Heart left ventricle (tissue), 16 donors: ENCODE measurements at regions not wholly inside any gene's neighbourhood (a gene's known extent, or its start where the extent isn't known, plus 50 kb on each side); places are given as distances from the start of the nearest gene placed in this dataset.

Source experiments
- ATAC-seq, 4 donors: fragments of 200-7000 bp; cut with Tn5 transposase; one replicate each; pipeline ENCODE4 v1.9.1; 2020 to 2022; ENCODE audit warnings: moderate library complexity in 4 of 4, mild to moderate bottlenecking in 3 of 4, moderate number of reproducible peaks in 1 of 4
- DNase-seq, 5 donors: peaks; one replicate each; pipeline ENCODE4 v3.0.0-alpha.2; 2020
- H3K27ac ChIP-seq, 12 donors: fragments of 200-600 bp; sonication (generic) in 4 of 12; one replicate each; pipeline versions ENCODE4 v1.5.0 to v1.8.0; 2016 to 2022; ENCODE audit warnings: mild to moderate bottlenecking in 2 of 12
- H3K27me3 ChIP-seq, 9 donors: fragments of 200-600 bp; sonication (generic) in 2 of 9; one replicate each; pipeline versions ENCODE4 v1.5.1 to v1.8.0; 2016 to 2022; ENCODE audit warnings: mild to moderate bottlenecking in 3 of 9
- H3K36me3 ChIP-seq, 9 donors: fragments of 200-600 bp; sonication (generic) in 2 of 9; one replicate each; pipeline versions ENCODE4 v1.5.0 to v1.8.0; 2018 to 2022; ENCODE audit warnings: mild to moderate bottlenecking in 2 of 9
- H3K4me1 ChIP-seq, 12 donors: fragments of 200-600 bp; sonication (generic) in 4 of 12; one replicate each; pipeline versions ENCODE4 v1.5.0 to v1.8.0; 2016 to 2022; ENCODE audit warnings: mild to moderate bottlenecking in 3 of 12
- H3K4me3 ChIP-seq, 12 donors: fragments of 200-600 bp; sonication (generic) in 4 of 12; one replicate each; pipeline versions ENCODE4 v1.5.0 to v1.8.0; 2017 to 2022; ENCODE audit warnings: mild to moderate bottlenecking in 9 of 12, moderate library complexity in 4 of 12
- H3K9me3 ChIP-seq, 12 donors: fragments of 200-600 bp; sonication (generic) in 4 of 12; one replicate each; pipeline versions ENCODE4 v1.5.0 to v1.8.0; 2016 to 2022; ENCODE audit warnings: mild to moderate bottlenecking in 1 of 12
- POLR2A ChIP-seq, 2 donors: fragments of 450-650 bp; IDR thresholded peaks; one replicate each; pipeline ENCODE4 v1.6.1; 2017; ENCODE audit warnings: antibody characterized with exemption in 2 of 2, mild to moderate bottlenecking in 2 of 2, moderate library complexity in 2 of 2
- WGBS, 4 donors: extraction: QIAGEN DNeasy Blood & Tissue Kit in 2 of 4; methylation state at CpG; one replicate each; pipeline versions ENCODE4 v1.1.5 to v1.1.7; 2013 to 2018; 5-methylcytosine and 5-hydroxymethylcytosine counted together
- intact Hi-C, 10 donors: fragments of 100-400 bp; cut with DNase I; formaldehyde crosslinking; loops; one replicate each; pipeline versions ENCODE4 v1.11.1 to v1.14.2; 2022
- TF ChIP-seq, protein P1 (sequence below), 12 donors: fragments of 200-600 bp; sonication (generic) in 4 of 12; IDR thresholded peaks; one replicate each; pipeline versions ENCODE4 v1.5.0 to v1.8.0; 2018 to 2022; ENCODE audit warnings: antibody characterized with exemption in 12 of 12, mild to moderate bottlenecking in 5 of 12
- donor health status: ischemic (EF 13 %, LVEDD 7.1; RV severe dilation, severe dysfunction).
- donor health status: healthy with polysubstance abuse.
- donor health status: DM: no; HTN: yes; CAD: no.
- donor health status: DM: no; HTN: no; CAD: no.
- donor health status: ischemic (EF 25% LVEDD 6.9; RV normal size, moderate dysfunction).
- donor health status: ischemic (EF 25% LVEDD 5.7; RV mildly dilated, moderate dysfunction).
- donor health status: healthy.
- donor health status: DM: yes; HTN: yes; CAD: no.
- donor health status: ischemic (EF 35%, LVEDD 5.7; RV mildly dilated, moderate dysfunction).
- donor health status: nonischemic (EF 11% LVEDD 7.7; RV severe dilation, severe dysfunction).
- donor health status: DM: yes; HTN: yes; CAD: no.
- donor health status: PGD.
- donor health status: ischemic (EF 29% LVEDD 5.4; RV normal size, mild dysfunction).
- donor health status: nonischemic (EF 23%, LVEDD 6.1; RV moderate dilation, normal function).

DNA sequence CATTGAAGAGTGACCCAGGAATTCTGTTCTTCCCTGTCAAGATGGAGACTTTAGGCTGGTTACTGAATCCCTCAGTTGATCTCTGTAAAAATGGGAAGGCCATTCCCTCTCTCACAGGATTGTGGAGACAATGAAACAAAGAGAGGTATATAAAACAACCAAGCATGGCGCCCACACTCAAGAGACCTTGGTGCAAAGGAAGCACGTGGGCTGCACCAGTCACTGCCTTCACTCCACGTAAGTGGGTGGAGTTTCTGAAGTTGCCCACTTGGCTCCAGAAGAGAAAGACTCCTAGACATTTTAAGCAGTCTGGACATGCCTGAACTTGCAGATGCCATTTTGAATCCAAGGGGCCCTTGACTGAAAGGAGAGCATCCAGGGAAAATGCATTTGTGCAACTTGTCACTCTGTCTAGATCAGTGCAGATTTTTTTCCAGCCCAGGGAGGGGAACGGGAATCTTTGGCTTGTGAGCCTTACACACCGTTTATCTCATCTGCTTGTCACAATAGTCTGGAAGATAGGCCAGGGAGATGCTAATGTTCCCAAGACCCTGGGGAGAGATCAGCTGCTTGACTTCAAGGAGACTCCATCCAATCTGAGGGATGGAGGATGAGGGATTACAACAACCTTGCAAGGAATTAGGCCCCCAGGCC is 96.9 kb upstream of the TBX3 start:
- H3K4me1 ChIP-seq: peaks cover 0 to 4% (median 0%) of the 10 kb centered on the region in 12 donors
- no peaks in the 10 kb centered on the region for H3K36me3 ChIP-seq
- 58 to 79% (median 66%) methylated on average over 5 of the region's 5 CpGs for WGBS, 4 donors
- no peak overlapping the region for H3K27ac ChIP-seq
- H3K27me3 ChIP-seq: no peaks in the 10 kb centered on the region
- no peak for DNase-seq
- H3K9me3 ChIP-seq: no peaks in the 10 kb centered on the region
- TF ChIP-seq POLR2A (IDR thresholded peaks at IDR 0.05): no peak
- TF ChIP-seq, protein P1, sequence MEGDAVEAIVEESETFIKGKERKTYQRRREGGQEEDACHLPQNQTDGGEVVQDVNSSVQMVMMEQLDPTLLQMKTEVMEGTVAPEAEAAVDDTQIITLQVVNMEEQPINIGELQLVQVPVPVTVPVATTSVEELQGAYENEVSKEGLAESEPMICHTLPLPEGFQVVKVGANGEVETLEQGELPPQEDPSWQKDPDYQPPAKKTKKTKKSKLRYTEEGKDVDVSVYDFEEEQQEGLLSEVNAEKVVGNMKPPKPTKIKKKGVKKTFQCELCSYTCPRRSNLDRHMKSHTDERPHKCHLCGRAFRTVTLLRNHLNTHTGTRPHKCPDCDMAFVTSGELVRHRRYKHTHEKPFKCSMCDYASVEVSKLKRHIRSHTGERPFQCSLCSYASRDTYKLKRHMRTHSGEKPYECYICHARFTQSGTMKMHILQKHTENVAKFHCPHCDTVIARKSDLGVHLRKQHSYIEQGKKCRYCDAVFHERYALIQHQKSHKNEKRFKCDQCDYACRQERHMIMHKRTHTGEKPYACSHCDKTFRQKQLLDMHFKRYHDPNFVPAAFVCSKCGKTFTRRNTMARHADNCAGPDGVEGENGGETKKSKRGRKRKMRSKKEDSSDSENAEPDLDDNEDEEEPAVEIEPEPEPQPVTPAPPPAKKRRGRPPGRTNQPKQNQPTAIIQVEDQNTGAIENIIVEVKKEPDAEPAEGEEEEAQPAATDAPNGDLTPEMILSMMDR (IDR thresholded peaks at IDR 0.05): no peak
- no peak overlapping the region for H3K4me3 ChIP-seq
- intact Hi-C loops: no loop called here
- ATAC-seq: no peak

DNA sequence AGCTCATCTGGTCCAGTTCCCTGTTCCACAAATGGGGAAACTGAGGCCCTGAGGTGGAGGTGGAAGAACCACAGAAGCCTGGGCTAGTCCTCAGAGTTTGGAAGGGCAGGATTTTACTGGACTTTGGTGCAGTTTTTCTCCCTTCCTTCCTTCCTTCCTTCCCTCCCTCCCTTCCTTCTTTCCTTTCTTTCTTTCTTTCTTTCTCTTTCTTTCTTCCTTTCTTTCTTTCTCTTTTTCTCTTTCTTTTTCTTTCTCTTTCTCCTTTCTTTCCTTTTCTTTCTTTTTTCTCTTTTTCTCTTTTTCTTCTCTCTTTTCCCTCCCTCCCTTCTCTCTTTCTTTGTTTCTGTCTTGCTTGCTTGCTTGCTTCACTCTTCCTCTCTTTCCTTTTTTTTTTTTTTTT is 95.7 kb upstream of the TBX3 start:
- TF ChIP-seq POLR2A (IDR thresholded peaks at IDR 0.05): no peak
- TF ChIP-seq, protein P1 (IDR thresholded peaks at IDR 0.05): no peak
- no peak for ATAC-seq
- Histone ChIP-seq H3K27ac (no peak overlapping the region), H3K36me3 (no peaks in the 10 kb centered on the region), H3K4me1 (peaks cover 0 to 4% (median 0%) of the 10 kb centered on the region in 12 donors), H3K9me3 (no peaks in the 10 kb centered on the region), H3K4me3 (no peak overlapping the region), H3K27me3 (no peaks in the 10 kb centered on the region)
- intact Hi-C loops: no loop called here
- no peak for DNase-seq

DNA sequence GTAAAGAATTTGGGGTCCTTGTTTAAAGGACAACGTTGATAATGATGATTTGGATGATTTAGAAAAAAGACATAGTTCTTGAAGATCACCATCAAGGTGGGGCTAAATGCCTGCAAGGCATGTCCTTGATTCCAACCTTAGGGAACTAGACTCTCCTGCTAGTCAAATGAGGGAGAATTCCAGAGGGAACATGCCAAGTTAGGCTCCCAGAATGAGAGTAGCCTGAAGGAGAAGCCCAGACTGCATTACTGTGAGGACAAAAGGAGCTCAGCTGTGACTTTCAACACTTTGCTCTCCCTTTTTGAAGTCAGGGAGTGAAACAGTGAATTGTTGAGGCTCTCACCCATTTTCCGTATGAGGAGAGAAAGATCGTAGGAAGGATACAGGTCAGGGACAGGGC is 95.2 kb upstream of the TBX3 start:
- TF ChIP-seq, protein P1 (IDR thresholded peaks at IDR 0.05): no peak
- no peak for TF ChIP-seq POLR2A (IDR thresholded peaks at IDR 0.05)
- H3K36me3 ChIP-seq: no peaks in the 10 kb centered on the region
- H3K27ac ChIP-seq: no peak overlapping the region
- H3K4me1 ChIP-seq: peaks cover 0 to 4% (median 0%) of the 10 kb centered on the region in 12 donors
- intact Hi-C loops: no loop called here
- DNase-seq (no peak), ATAC-seq (no peak)
- no peak overlapping the region for H3K4me3 ChIP-seq
- no peaks in the 10 kb centered on the region for H3K9me3 ChIP-seq
- WGBS, 4 donors: 81 to 86% (median 82%) methylated on average over 3 of the region's 3 CpGs
- H3K27me3 ChIP-seq: no peaks in the 10 kb centered on the region

DNA sequence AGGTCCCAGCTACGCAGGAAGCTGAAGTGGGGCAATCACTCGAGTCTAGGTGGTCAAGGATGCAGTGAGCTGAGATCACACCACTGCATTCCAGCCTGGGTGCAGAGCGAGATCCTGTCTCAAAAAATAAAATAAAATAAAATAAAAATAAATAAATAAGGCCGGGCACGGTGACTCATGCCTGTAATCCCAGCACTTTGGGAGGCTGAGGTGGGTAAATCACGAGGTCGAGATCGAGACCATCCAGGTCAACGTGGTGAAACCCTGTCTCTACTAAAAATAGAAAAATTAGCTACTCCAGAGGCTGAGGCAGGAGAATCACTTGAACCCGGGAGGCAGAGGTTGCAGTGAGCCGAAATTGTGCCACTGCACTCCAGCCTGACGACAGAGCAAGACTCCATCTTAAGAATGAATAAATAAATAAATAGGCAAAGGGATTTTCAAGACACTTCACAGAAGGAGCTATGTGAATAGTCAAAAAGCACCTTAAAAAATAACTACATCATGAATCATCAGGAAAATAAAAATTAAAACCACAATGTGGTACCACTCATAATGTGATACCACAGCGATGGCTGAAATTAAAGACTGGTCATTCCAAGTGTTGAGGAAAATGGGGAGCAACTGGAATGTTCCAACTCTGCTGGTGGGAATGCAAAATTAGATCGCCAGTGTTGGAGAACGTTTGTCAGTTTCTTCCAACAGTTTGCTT is 92.9 kb upstream of the TBX3 start:
- intact Hi-C loops: no loop called here
- TF ChIP-seq, protein P1 (IDR thresholded peaks at IDR 0.05): no peak
- no peak for TF ChIP-seq POLR2A (IDR thresholded peaks at IDR 0.05)
- Histone ChIP-seq H3K27ac (no peak overlapping the region), H3K9me3 (no peaks in the 10 kb centered on the region), H3K36me3 (no peaks in the 10 kb centered on the region), H3K27me3 (no peaks in the 10 kb centered on the region), H3K4me1 (no peaks in the 10 kb centered on the region), H3K4me3 (no peak overlapping the region)
- ATAC-seq (no peak), DNase-seq (no peak)
- 77 to 92% (median 90%) methylated on average over 15 of the region's 15 CpGs for WGBS, 4 donors
